ENCODE measurements at regions not wholly inside any gene's neighbourhood (a gene's known extent, or its start where the extent isn't known, plus 50 kb on each side); places are given as distances from the start of the nearest gene placed in this dataset.
"Not testable (repeated sequence)": the region's sequence is repeated elsewhere in the genome, so short reads cannot be mapped to it uniquely, and the experiment has no call there.

DNA sequence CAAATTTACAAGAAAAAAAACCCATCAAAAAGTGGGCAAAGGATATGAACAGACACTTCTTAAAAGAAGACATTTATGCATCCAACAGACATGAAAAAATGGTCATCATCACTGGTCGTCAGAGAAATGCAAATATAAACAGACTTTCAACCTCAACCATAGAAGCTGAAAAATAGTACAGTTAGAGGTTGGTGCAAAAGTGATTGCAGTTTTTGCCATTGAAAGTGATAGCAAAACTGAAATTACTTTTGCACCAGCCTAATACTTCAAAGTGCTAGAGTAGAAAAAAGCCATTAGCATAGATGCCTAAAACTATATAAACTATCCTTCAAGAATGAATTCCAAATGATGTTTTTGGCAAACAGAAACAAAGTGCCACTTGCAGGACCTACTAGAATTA is 365.8 kb upstream of the DPYD start:
- in situ Hi-C loops (cut with MboI; ENCODE audit: low pct_unique_long_range_greater_than_20kb, low sequenced_read_pairs, unreplicated experiment): no loop called here
- TF ChIP-seq, protein P1, sequence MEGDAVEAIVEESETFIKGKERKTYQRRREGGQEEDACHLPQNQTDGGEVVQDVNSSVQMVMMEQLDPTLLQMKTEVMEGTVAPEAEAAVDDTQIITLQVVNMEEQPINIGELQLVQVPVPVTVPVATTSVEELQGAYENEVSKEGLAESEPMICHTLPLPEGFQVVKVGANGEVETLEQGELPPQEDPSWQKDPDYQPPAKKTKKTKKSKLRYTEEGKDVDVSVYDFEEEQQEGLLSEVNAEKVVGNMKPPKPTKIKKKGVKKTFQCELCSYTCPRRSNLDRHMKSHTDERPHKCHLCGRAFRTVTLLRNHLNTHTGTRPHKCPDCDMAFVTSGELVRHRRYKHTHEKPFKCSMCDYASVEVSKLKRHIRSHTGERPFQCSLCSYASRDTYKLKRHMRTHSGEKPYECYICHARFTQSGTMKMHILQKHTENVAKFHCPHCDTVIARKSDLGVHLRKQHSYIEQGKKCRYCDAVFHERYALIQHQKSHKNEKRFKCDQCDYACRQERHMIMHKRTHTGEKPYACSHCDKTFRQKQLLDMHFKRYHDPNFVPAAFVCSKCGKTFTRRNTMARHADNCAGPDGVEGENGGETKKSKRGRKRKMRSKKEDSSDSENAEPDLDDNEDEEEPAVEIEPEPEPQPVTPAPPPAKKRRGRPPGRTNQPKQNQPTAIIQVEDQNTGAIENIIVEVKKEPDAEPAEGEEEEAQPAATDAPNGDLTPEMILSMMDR (IDR thresholded peaks at IDR 0.05; ENCODE audit: extremely low read depth, insufficient read depth, missing control alignments): no peak
- DNase-seq (ENCODE audit: low spot score): no peak

GRCh38 chr1:98285286-98285685 is 364.5 kb upstream of the DPYD start:
- in situ Hi-C loops (cut with MboI; ENCODE audit: low pct_unique_long_range_greater_than_20kb, low sequenced_read_pairs, unreplicated experiment); DNase-seq (ENCODE audit: low spot score): not testable (repeated sequence)

GRCh38 chr1:98280049-98280448 is 359.2 kb upstream of the DPYD start:
- in situ Hi-C loops (cut with MboI; ENCODE audit: low pct_unique_long_range_greater_than_20kb, low sequenced_read_pairs, unreplicated experiment): no loop called here
- DNase-seq (ENCODE audit: low spot score): no peak
- TF ChIP-seq, protein P1 (IDR thresholded peaks at IDR 0.05; ENCODE audit: extremely low read depth, insufficient read depth, missing control alignments): no peak

- in situ Hi-C loops (cut with MboI; ENCODE audit: low pct_unique_long_range_greater_than_20kb, low sequenced_read_pairs, unreplicated experiment): no loop called here
- TF ChIP-seq, protein P1 (IDR thresholded peaks at IDR 0.05; ENCODE audit: extremely low read depth, insufficient read depth, missing control alignments): no peak
- DNase-seq (ENCODE audit: low spot score): no peak
Measured at GRCh38 chr1:98278055-98278454, 357.2 kb upstream of the DPYD start.

GRCh38 chr1:98277118-98277517 is 356.3 kb upstream of the DPYD start:
- TF ChIP-seq, protein P1 (IDR thresholded peaks at IDR 0.05; ENCODE audit: extremely low read depth, insufficient read depth, missing control alignments): no peak
- in situ Hi-C loops (cut with MboI; ENCODE audit: low pct_unique_long_range_greater_than_20kb, low sequenced_read_pairs, unreplicated experiment): no loop called here
- DNase-seq (ENCODE audit: low spot score): no peak

- in situ Hi-C loops (cut with MboI; ENCODE audit: low pct_unique_long_range_greater_than_20kb, low sequenced_read_pairs, unreplicated experiment): no loop called here
- TF ChIP-seq, protein P1 (IDR thresholded peaks at IDR 0.05; ENCODE audit: extremely low read depth, insufficient read depth, missing control alignments): no peak
Measured at GRCh38 chr1:98276514-98276913, 355.7 kb upstream of the DPYD start.

GRCh38 chr1:98268316-98268715 is 347.5 kb upstream of the DPYD start:
- TF ChIP-seq, protein P1 (IDR thresholded peaks at IDR 0.05; ENCODE audit: extremely low read depth, insufficient read depth, missing control alignments): no peak
- in situ Hi-C loops (cut with MboI; ENCODE audit: low pct_unique_long_range_greater_than_20kb, low sequenced_read_pairs, unreplicated experiment): no loop called here
- DNase-seq (ENCODE audit: low spot score): no peak

More at GRCh38 chr1:98276514-98276913, 355.7 kb upstream of the DPYD start:
- no peak for DNase-seq (ENCODE audit: low spot score)
